Sigmoid colon (tissue), 6 donors: ENCODE measurements at regions not wholly inside any gene's neighbourhood (a gene's known extent, or its start where the extent isn't known, plus 50 kb on each side); places are given as distances from the start of the nearest gene placed in this dataset.

Experiments
- DNase-seq: peaks from one replicate; pipeline ENCODE4 v3.0.0-alpha.2; 2019
- H3K27ac ChIP-seq, 4 donors: fragments of 200-600 bp; sonication (generic); one replicate each; pipeline ENCODE4 v1.5.1; 2016 to 2019; ENCODE audit warnings: mild to moderate bottlenecking in 1 of 4
- H3K27me3 ChIP-seq, 3 donors: fragments of 200-600 bp; sonication (generic); one replicate each; pipeline ENCODE4 v1.5.1; 2019; ENCODE audit warnings: mild to moderate bottlenecking in 1 of 3
- H3K36me3 ChIP-seq, 4 donors: fragments of 200-600 bp; sonication (generic); one replicate each; pipeline ENCODE4 v1.5.1; 2016 to 2019
- H3K4me1 ChIP-seq, 4 donors: fragments of 200-600 bp; sonication (generic); one replicate each; pipeline ENCODE4 v1.5.1; 2017 to 2019
- H3K4me3 ChIP-seq, 4 donors: fragments of 200-600 bp; sonication (generic); one replicate each; pipeline ENCODE4 v1.5.1; 2017 to 2019; ENCODE audit warnings: mild to moderate bottlenecking in 2 of 4, moderate library complexity in 1 of 4
- H3K9me3 ChIP-seq, 4 donors: fragments of 200-600 bp in 3 of 4; sonication (generic) in 3 of 4; one replicate each; pipeline versions ENCODE4 v1.5.1 to v1.6.1; 2013 to 2019
- EP300 ChIP-seq, 4 donors: sonication (generic); formaldehyde crosslinking; IDR thresholded peaks; one replicate each; pipeline ENCODE4 v1.6.1; 2017; ENCODE audit warnings: antibody characterized with exemption in 4 of 4
- POLR2A ChIP-seq, 2 donors: fragments of 450-650 bp; IDR thresholded peaks; one replicate each; pipeline ENCODE4 v1.6.1; 2016; ENCODE audit warnings: antibody characterized with exemption in 2 of 2, mild to moderate bottlenecking in 2 of 2, moderate library complexity in 2 of 2
- POLR2AphosphoS5 ChIP-seq, 4 donors: sonication (generic); formaldehyde crosslinking; IDR thresholded peaks; one replicate each; pipeline ENCODE4 v1.6.1; 2017; ENCODE audit warnings: antibody characterized with exemption in 4 of 4
- WGBS, 2 donors: extraction: QIAGEN DNeasy Blood & Tissue Kit; methylation state at CpG; one replicate each; pipeline ENCODE4 v1.1.7; 2013; 5-methylcytosine and 5-hydroxymethylcytosine counted together
- intact Hi-C: fragments of 100-400 bp; cut with DNase I; formaldehyde crosslinking; loops from one replicate; pipeline ENCODE4 v1.15.1; 2023
- TF ChIP-seq, protein P1 (sequence below), 4 experiments: fragments of 450-650 bp in 3 of 4; fragments of 200-600 bp in 1 of 4; IDR thresholded peaks; one replicate each; pipeline ENCODE4 v1.5.1; 2016 to 2019; ENCODE audit warnings: antibody characterized with exemption in 4 of 4, mild to moderate bottlenecking in 3 of 4, moderate library complexity in 2 of 4
- donor health status: healthy with polysubstance abuse.
- donor health status: healthy.

- H3K27ac ChIP-seq, result no peak overlapping the region
- H3K4me1 ChIP-seq, result no peaks in the 10 kb centered on the region
- intact Hi-C loops, result no loop called here
- WGBS, 2 donors, result 57 to 64% methylated on average over 16 of the region's 16 CpGs
- no peaks in the 10 kb centered on the region for H3K36me3 ChIP-seq
- TF ChIP-seq POLR2A (IDR thresholded peaks at IDR 0.05), result no peak
- TF ChIP-seq, protein P1, sequence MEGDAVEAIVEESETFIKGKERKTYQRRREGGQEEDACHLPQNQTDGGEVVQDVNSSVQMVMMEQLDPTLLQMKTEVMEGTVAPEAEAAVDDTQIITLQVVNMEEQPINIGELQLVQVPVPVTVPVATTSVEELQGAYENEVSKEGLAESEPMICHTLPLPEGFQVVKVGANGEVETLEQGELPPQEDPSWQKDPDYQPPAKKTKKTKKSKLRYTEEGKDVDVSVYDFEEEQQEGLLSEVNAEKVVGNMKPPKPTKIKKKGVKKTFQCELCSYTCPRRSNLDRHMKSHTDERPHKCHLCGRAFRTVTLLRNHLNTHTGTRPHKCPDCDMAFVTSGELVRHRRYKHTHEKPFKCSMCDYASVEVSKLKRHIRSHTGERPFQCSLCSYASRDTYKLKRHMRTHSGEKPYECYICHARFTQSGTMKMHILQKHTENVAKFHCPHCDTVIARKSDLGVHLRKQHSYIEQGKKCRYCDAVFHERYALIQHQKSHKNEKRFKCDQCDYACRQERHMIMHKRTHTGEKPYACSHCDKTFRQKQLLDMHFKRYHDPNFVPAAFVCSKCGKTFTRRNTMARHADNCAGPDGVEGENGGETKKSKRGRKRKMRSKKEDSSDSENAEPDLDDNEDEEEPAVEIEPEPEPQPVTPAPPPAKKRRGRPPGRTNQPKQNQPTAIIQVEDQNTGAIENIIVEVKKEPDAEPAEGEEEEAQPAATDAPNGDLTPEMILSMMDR (IDR thresholded peaks at IDR 0.05), result no peak
- no peak for TF ChIP-seq EP300 (IDR thresholded peaks at IDR 0.05)
- no peak for TF ChIP-seq POLR2AphosphoS5 (IDR thresholded peaks at IDR 0.05)
- no peaks in the 10 kb centered on the region for H3K9me3 ChIP-seq
- H3K4me3 ChIP-seq, result no peak overlapping the region
- peaks cover 0 to 35% (median 0%) of the 10 kb centered on the region in 3 donors for H3K27me3 ChIP-seq
- DNase-seq, result no peak
Observed at GRCh38 chr1:22253012-22253790, 110.3 kb upstream of the WNT4 start.

GRCh38 chr1:22254756-22255155 is 111.9 kb upstream of the WNT4 start:
- H3K27ac ChIP-seq, result no peak overlapping the region
- no peak for DNase-seq
- no peaks in the 10 kb centered on the region for H3K9me3 ChIP-seq
- intact Hi-C loops, result no loop called here
- 74 to 80% methylated on average over 7 of the region's 7 CpGs for WGBS, 2 donors
- TF ChIP-seq POLR2AphosphoS5 (IDR thresholded peaks at IDR 0.05) (no peak), EP300 (IDR thresholded peaks at IDR 0.05) (no peak), POLR2A (IDR thresholded peaks at IDR 0.05) (no peak)
- TF ChIP-seq, protein P1 (IDR thresholded peaks at IDR 0.05), result no peak
- peaks cover 0 to 49% (median 0%) of the 10 kb centered on the region in 3 donors for H3K27me3 ChIP-seq
- H3K4me1 ChIP-seq, result no peaks in the 10 kb centered on the region
- no peak overlapping the region for H3K4me3 ChIP-seq
- H3K36me3 ChIP-seq, result no peaks in the 10 kb centered on the region

- DNase-seq, result no peak
- Histone ChIP-seq H3K9me3 (no peaks in the 10 kb centered on the region), H3K27me3 (peaks cover 0 to 41% (median 0%) of the 10 kb centered on the region in 3 donors), H3K27ac (no peak overlapping the region), H3K36me3 (no peaks in the 10 kb centered on the region), H3K4me1 (no peaks in the 10 kb centered on the region), H3K4me3 (no peak overlapping the region)
- intact Hi-C loops, result no loop called here
- 37 to 67% methylated on average over 11 of the region's 11 CpGs for WGBS, 2 donors
- TF ChIP-seq EP300 (IDR thresholded peaks at IDR 0.05) (no peak), POLR2A (IDR thresholded peaks at IDR 0.05) (no peak), POLR2AphosphoS5 (IDR thresholded peaks at IDR 0.05) (no peak)
- TF ChIP-seq, protein P1 (IDR thresholded peaks at IDR 0.05), result no peak
Observed at GRCh38 chr1:22255341-22256212, 112.7 kb upstream of the WNT4 start.

DNA sequence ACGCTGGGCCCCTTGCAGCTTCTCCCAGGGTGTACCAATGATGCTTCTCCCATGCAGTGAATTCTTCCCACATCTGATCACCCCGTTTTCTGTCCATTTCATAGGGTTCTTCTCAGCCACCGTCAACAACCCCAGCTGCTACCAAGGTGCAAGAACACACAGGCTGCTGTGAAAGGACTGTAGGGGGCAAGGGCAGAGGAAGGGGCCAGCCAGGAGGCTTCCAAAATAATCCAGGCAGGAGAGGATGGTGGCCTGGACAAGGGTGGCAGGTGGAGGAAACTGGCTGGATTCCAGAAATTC is 113.3 kb upstream of the WNT4 start:
- Histone ChIP-seq H3K36me3 (no peaks in the 10 kb centered on the region), H3K4me3 (no peak overlapping the region), H3K9me3 (no peaks in the 10 kb centered on the region), H3K27ac (no peak overlapping the region), H3K27me3 (peaks cover 0 to 40% (median under 1%) of the 10 kb centered on the region in 3 donors), H3K4me1 (no peaks in the 10 kb centered on the region)
- no peak for DNase-seq
- intact Hi-C loops, result no loop called here
- WGBS, 2 donors, result 56 to 77% methylated on average over 3 of the region's 3 CpGs
- TF ChIP-seq POLR2A (IDR thresholded peaks at IDR 0.05) (no peak), POLR2AphosphoS5 (IDR thresholded peaks at IDR 0.05) (no peak), EP300 (IDR thresholded peaks at IDR 0.05) (no peak)
- TF ChIP-seq, protein P1 (IDR thresholded peaks at IDR 0.05), result no peak
